GM10248 (cell line): ENCODE measurements at regions not wholly inside any gene's neighbourhood (a gene's known extent, or its start where the extent isn't known, plus 50 kb on each side); places are given as distances from the start of the nearest gene placed in this dataset.

Experiments used
- CTCF ChIA-PET: fragments of 300-600 bp; sonication (Branson Sonifier 250); formaldehyde crosslinking; extraction: SDS; loops from one replicate; lab custom pipeline; 2021; ENCODE audit warnings: antibody characterized with exemption; lab: Yijun Ruan, JAX
- POLR2A ChIA-PET: fragments of 350-650 bp; sonication (Branson Sonifier 250); formaldehyde crosslinking; extraction: SDS; loops from one replicate; lab custom pipeline; 2020; ENCODE audit warnings: antibody characterized with exemption; lab: Yijun Ruan, JAX
- DNase-seq: peaks from one replicate; pipeline ENCODE4 v3.0.0; 2012; ENCODE audit errors: extremely low spot score
- CTCF ChIP-seq: IDR thresholded peaks from 2 replicates; pipeline ENCODE4 v1.5.1; 2012; ENCODE audit warnings: mild to moderate bottlenecking, low read depth; ENCODE audit errors: extremely low read depth, missing control alignments, control extremely low read depth

GRCh38 chr14:28059254-28059653, 707.3 kb upstream of the FOXG1 start:
- POLR2A ChIA-PET: no interaction called here
- no peak for DNase-seq
- CTCF ChIA-PET: no interaction called here
- no peak for TF ChIP-seq CTCF

DNA sequence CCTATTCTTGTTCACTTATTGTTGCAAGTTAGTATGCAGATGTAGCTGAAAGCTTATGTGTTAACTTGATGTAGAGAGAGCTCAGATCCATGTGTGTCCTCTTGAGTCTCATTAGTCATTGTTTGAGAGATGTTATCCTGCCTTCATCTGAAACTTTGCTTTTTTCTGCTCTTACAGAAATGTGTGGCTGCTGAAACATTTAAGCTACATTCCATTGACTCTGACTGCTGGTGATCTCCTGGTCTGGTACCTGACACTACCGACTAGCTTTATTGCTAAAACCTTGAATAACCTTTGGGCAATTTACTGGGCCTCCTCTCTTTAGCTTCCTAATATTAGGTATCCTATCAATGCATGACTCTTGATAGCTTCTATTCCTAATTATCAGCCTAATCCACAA, 705.6 kb upstream of the FOXG1 start:
- ChIA-PET CTCF (interaction anchor here (1.5 kb wide), 1 partner anchor 88 kb away, joined by 3 read pairs; no protein-coding TSS in a partner anchor), POLR2A (no interaction called here)
- DNase-seq: no peak
- TF ChIP-seq CTCF: no peak

DNA sequence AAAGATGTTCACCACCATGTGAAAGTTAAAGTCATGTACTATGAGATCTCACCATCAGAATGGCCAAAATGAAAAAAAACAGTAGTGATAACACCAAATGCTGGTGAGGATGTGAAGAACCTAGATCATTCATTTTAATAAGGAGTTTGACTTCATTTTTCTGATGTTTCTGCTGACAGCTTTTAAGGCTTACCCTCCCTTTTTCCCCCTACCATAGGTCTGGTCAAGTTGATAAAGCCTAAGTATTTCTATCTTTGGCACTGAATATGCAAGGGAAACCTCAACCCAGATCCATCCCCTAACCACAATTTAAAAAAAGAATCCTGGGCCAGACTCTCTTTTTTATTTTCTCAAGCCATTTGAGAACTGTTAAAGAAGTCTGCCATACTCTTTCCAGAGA, 689.6 kb upstream of the FOXG1 start:
- no peak for DNase-seq
- TF ChIP-seq CTCF: no peak
- CTCF ChIA-PET: no interaction called here
- POLR2A ChIA-PET: no interaction called here

GRCh38 chr14:28083389-28083788, 683.2 kb upstream of the FOXG1 start:
- CTCF ChIA-PET: no interaction called here
- DNase-seq: no peak
- no peak for TF ChIP-seq CTCF
- POLR2A ChIA-PET: no interaction called here

DNA sequence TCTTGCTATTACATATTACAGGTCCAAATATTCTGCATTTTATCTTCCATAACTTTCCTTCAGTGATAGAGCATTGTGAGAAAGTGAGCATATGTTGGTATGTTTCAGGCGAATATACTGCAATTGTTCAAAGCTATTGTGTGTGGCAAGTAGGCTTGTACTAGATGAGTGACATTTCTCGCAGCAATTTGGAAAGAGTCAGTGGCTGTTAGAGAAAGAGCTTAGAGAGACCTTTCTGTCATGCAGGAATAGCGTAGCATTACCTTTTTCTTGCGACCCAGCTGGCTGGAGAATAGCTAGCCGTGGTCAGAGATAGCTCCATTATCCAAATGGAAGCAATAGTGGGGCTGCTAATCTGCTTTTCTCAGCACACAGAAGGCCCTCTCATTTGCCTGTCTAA, 678.5 kb upstream of the FOXG1 start:
- TF ChIP-seq CTCF: no peak
- ChIA-PET CTCF (interaction anchor here (0.8 kb wide), 1 partner anchor 11 kb away, joined by 3 read pairs; no protein-coding TSS in a partner anchor), POLR2A (no interaction called here)

GRCh38 chr14:28097585-28097984, 669.0 kb upstream of the FOXG1 start:
- no peak for DNase-seq
- ChIA-PET CTCF (interaction anchor here (0.7 to 1.0 kb wide), 2 partner anchors 13 to 14 kb away, joined by 3 read pairs; no protein-coding TSS in a partner anchor), POLR2A (no interaction called here)
- no peak for TF ChIP-seq CTCF

More for the DNA sequence above, 678.5 kb upstream of the FOXG1 start:
- no peak for DNase-seq
